ENCODE measurements at regions not wholly inside any gene's neighbourhood (a gene's known extent, or its start where the extent isn't known, plus 50 kb on each side); places are given as distances from the start of the nearest gene placed in this dataset.

GRCh38 chr5:124580925-124581737 is 165.3 kb downstream of the ZNF608 start (continued):
- no peak for TF ChIP-seq MBD4 (IDR thresholded peaks at IDR 0.05; ENCODE audit: borderline replicate concordance, low read length)
- TF ChIP-seq RNF2 (conservative IDR thresholded peaks at IDR 0.05; ENCODE audit: low read depth), result no peak
- TF ChIP-seq ADNP (CRISPR knock-in tag; IDR thresholded peaks at IDR 0.05), result no peak
- TF ChIP-seq SMYD3 (CRISPR knock-in tag; IDR thresholded peaks at IDR 0.05), result no peak
- TF ChIP-seq KDM6A (CRISPR knock-in tag; IDR thresholded peaks at IDR 0.05; ENCODE audit: low read depth), result peak; percentile 38; the same call in 1 of the 2 replicates
- TF ChIP-seq, protein P1, sequence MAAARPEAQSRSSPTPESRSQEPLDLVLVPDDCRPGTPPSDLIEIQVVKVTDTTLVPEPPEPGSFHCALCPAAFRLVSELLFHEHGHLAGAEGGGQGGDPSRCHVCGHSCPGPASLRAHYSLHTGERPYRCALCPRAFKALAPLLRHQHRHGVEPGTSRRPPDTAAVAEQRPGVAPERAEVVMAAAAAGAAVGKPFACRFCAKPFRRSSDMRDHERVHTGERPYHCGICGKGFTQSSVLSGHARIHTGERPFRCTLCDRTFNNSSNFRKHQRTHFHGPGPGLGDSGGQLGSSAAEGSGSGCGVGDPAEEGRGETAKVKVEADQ (CRISPR knock-in tag; IDR thresholded peaks at IDR 0.05; ENCODE audit: borderline replicate concordance), result no peak
- peak; percentile 93 for TF ChIP-seq HDAC2 (CRISPR knock-in tag; IDR thresholded peaks at IDR 0.05)
- TF ChIP-seq ZNF660 (CRISPR knock-in tag; IDR thresholded peaks at IDR 0.05; ENCODE audit: borderline replicate concordance, low read depth), result no peak
- TF ChIP-seq KLF11 (CRISPR knock-in tag; IDR thresholded peaks at IDR 0.05), result peak; percentile 72; the same call in 1 of the 2 replicates
- TF ChIP-seq ATM (IDR thresholded peaks at IDR 0.05; ENCODE audit: borderline replicate concordance), result no peak
- no peak for TF ChIP-seq BORCS8-MEF2B (CRISPR knock-in tag; IDR thresholded peaks at IDR 0.05)
- TF ChIP-seq, protein P2, sequence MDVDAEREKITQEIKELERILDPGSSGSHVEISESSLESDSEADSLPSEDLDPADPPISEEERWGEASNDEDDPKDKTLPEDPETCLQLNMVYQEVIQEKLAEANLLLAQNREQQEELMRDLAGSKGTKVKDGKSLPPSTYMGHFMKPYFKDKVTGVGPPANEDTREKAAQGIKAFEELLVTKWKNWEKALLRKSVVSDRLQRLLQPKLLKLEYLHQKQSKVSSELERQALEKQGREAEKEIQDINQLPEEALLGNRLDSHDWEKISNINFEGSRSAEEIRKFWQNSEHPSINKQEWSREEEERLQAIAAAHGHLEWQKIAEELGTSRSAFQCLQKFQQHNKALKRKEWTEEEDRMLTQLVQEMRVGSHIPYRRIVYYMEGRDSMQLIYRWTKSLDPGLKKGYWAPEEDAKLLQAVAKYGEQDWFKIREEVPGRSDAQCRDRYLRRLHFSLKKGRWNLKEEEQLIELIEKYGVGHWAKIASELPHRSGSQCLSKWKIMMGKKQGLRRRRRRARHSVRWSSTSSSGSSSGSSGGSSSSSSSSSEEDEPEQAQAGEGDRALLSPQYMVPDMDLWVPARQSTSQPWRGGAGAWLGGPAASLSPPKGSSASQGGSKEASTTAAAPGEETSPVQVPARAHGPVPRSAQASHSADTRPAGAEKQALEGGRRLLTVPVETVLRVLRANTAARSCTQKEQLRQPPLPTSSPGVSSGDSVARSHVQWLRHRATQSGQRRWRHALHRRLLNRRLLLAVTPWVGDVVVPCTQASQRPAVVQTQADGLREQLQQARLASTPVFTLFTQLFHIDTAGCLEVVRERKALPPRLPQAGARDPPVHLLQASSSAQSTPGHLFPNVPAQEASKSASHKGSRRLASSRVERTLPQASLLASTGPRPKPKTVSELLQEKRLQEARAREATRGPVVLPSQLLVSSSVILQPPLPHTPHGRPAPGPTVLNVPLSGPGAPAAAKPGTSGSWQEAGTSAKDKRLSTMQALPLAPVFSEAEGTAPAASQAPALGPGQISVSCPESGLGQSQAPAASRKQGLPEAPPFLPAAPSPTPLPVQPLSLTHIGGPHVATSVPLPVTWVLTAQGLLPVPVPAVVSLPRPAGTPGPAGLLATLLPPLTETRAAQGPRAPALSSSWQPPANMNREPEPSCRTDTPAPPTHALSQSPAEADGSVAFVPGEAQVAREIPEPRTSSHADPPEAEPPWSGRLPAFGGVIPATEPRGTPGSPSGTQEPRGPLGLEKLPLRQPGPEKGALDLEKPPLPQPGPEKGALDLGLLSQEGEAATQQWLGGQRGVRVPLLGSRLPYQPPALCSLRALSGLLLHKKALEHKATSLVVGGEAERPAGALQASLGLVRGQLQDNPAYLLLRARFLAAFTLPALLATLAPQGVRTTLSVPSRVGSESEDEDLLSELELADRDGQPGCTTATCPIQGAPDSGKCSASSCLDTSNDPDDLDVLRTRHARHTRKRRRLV (CRISPR knock-in tag; IDR thresholded peaks at IDR 0.05), result no peak
- TF ChIP-seq POLR2AphosphoS2 (IDR thresholded peaks at IDR 0.05; ENCODE audit: low read depth, low read length), result no peak
- TF ChIP-seq GTF3A (CRISPR knock-in tag; conservative IDR thresholded peaks at IDR 0.05), result no peak
- 0 out of 2 replicates have a peak, but pooled peaks have one; percentile 11 for TF ChIP-seq TFDP2 (CRISPR knock-in tag; IDR thresholded peaks at IDR 0.05)
- no peak for TF ChIP-seq ZFP36L2 (CRISPR knock-in tag; IDR thresholded peaks at IDR 0.05)
- TF ChIP-seq LRRFIP1 (CRISPR knock-in tag; conservative IDR thresholded peaks at IDR 0.05), result no peak
- TF ChIP-seq, protein P3, sequence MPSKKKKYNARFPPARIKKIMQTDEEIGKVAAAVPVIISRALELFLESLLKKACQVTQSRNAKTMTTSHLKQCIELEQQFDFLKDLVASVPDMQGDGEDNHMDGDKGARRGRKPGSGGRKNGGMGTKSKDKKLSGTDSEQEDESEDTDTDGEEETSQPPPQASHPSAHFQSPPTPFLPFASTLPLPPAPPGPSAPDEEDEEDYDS (CRISPR knock-in tag; IDR thresholded peaks at IDR 0.05), result peak; percentile 46; the same call in 1 of the 2 replicates
- TF ChIP-seq, protein P4, sequence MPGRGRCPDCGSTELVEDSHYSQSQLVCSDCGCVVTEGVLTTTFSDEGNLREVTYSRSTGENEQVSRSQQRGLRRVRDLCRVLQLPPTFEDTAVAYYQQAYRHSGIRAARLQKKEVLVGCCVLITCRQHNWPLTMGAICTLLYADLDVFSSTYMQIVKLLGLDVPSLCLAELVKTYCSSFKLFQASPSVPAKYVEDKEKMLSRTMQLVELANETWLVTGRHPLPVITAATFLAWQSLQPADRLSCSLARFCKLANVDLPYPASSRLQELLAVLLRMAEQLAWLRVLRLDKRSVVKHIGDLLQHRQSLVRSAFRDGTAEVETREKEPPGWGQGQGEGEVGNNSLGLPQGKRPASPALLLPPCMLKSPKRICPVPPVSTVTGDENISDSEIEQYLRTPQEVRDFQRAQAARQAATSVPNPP (CRISPR knock-in tag; IDR thresholded peaks at IDR 0.05), result no peak
